Activated CD4-positive, alpha-beta memory T cell treated with anti-CD3 and anti-CD28 coated beads for 36 hours (primary cell): ENCODE measurements at regions not wholly inside any gene's neighbourhood (a gene's known extent, or its start where the extent isn't known, plus 50 kb on each side); places are given as distances from the start of the nearest gene placed in this dataset.

Experiments
- CTCF ChIA-PET: fragments of 350-600 bp; sonication (Branson Sonifier 250); formaldehyde crosslinking; loops from one replicate; lab custom pipeline; 2021; ENCODE audit warnings: antibody characterized with exemption, inconsistent platforms; lab: Charles Lee
- POLR2A ChIA-PET: fragments of 350-600 bp; sonication (Branson Sonifier 250); formaldehyde crosslinking; loops from one replicate; lab custom pipeline; 2021; ENCODE audit warnings: antibody characterized with exemption; lab: Charles Lee
- DNase-seq: peaks from one replicate; pipeline ENCODE4 v3.0.0-alpha.2; 2020
- H3K27ac Mint-ChIP-seq: one replicate; pipeline ENCODE4 v1.8.0; 2021; ENCODE audit warnings: mixed read lengths
- H3K27me3 Mint-ChIP-seq: one replicate; pipeline ENCODE4 v1.8.0; 2021; ENCODE audit warnings: mixed read lengths
- H3K36me3 Mint-ChIP-seq: one replicate; pipeline ENCODE4 v1.8.0; 2021; ENCODE audit warnings: mixed read lengths
- H3K4me1 Mint-ChIP-seq: one replicate; pipeline ENCODE4 v1.8.0; 2021; ENCODE audit warnings: low read depth, mixed read lengths
- H3K4me3 Mint-ChIP-seq: one replicate; pipeline ENCODE4 v1.8.0; 2021; ENCODE audit warnings: mild to moderate bottlenecking, mixed read lengths
- H3K9me3 Mint-ChIP-seq: one replicate; pipeline ENCODE4 v1.8.0; 2021; ENCODE audit warnings: mixed read lengths
- intact Hi-C: fragments of 100-400 bp; cut with micrococcal nuclease; formaldehyde crosslinking; loops from one replicate; pipeline ENCODE4 v1.15.1; 2023

GRCh38 chr6:98634569-98634968, 199.8 kb upstream of the POU3F2 start:
- H3K9me3 Mint-ChIP-seq, result no peaks in the 10 kb centered on the region
- no peak for DNase-seq
- no peaks in the 10 kb centered on the region for H3K36me3 Mint-ChIP-seq
- no peak overlapping the region for H3K27ac Mint-ChIP-seq
- no peaks in the 10 kb centered on the region for H3K27me3 Mint-ChIP-seq
- H3K4me1 Mint-ChIP-seq, result no peaks in the 10 kb centered on the region
- POLR2A ChIA-PET, result no interaction called here
- intact Hi-C loops, result no loop called here
- CTCF ChIA-PET, result no interaction called here
- no peak overlapping the region for H3K4me3 Mint-ChIP-seq

- ChIA-PET CTCF (no interaction called here), POLR2A (no interaction called here)
Measured at GRCh38 chr6:98635191-98635590, 199.2 kb upstream of the POU3F2 start.

GRCh38 chr6:98636941-98637340, 197.4 kb upstream of the POU3F2 start:
- CTCF ChIA-PET, result no interaction called here
- Mint-ChIP-seq H3K4me3 (no peak overlapping the region), H3K36me3 (no peaks in the 10 kb centered on the region), H3K27ac (no peak overlapping the region), H3K27me3 (no peaks in the 10 kb centered on the region), H3K4me1 (no peaks in the 10 kb centered on the region), H3K9me3 (no peaks in the 10 kb centered on the region)
- no peak for DNase-seq
- intact Hi-C loops, result no loop called here
- POLR2A ChIA-PET, result no interaction called here

More at GRCh38 chr6:98635191-98635590, 199.2 kb upstream of the POU3F2 start:
- Mint-ChIP-seq H3K9me3 (no peaks in the 10 kb centered on the region), H3K36me3 (no peaks in the 10 kb centered on the region), H3K27ac (no peak overlapping the region), H3K27me3 (no peaks in the 10 kb centered on the region), H3K4me1 (no peaks in the 10 kb centered on the region), H3K4me3 (no peak overlapping the region)
- no peak for DNase-seq
- intact Hi-C loops, result no loop called here

GRCh38 chr6:98639089-98639635, 195.2 kb upstream of the POU3F2 start:
- Mint-ChIP-seq H3K9me3 (no peaks in the 10 kb centered on the region), H3K4me1 (no peaks in the 10 kb centered on the region), H3K27me3 (no peaks in the 10 kb centered on the region), H3K36me3 (no peaks in the 10 kb centered on the region), H3K4me3 (no peak overlapping the region), H3K27ac (no peak overlapping the region)
- ChIA-PET CTCF (no interaction called here), POLR2A (no interaction called here)
- intact Hi-C loops, result no loop called here
- DNase-seq, result no peak

- no peaks in the 10 kb centered on the region for H3K36me3 Mint-ChIP-seq
- H3K27ac Mint-ChIP-seq, result no peak overlapping the region
- POLR2A ChIA-PET, result no interaction called here
- intact Hi-C loops, result no loop called here
- no peaks in the 10 kb centered on the region for H3K27me3 Mint-ChIP-seq
- H3K4me1 Mint-ChIP-seq, result no peaks in the 10 kb centered on the region
- no peaks in the 10 kb centered on the region for H3K9me3 Mint-ChIP-seq
- no peak overlapping the region for H3K4me3 Mint-ChIP-seq
- CTCF ChIA-PET, result no interaction called here
- DNase-seq, result no peak
Measured at GRCh38 chr6:98640366-98640765, 194.0 kb upstream of the POU3F2 start.

- intact Hi-C loops, result no loop called here
- Mint-ChIP-seq H3K27ac (no peak overlapping the region), H3K27me3 (no peaks in the 10 kb centered on the region), H3K4me1 (no peaks in the 10 kb centered on the region), H3K9me3 (no peaks in the 10 kb centered on the region), H3K4me3 (no peak overlapping the region), H3K36me3 (no peaks in the 10 kb centered on the region)
- POLR2A ChIA-PET, result no interaction called here
- CTCF ChIA-PET, result no interaction called here
- no peak for DNase-seq
Measured at GRCh38 chr6:98641949-98642719, 192.2 kb upstream of the POU3F2 start.

- H3K4me1 Mint-ChIP-seq, result no peaks in the 10 kb centered on the region
- intact Hi-C loops, result no loop called here
- no peaks in the 10 kb centered on the region for H3K9me3 Mint-ChIP-seq
- H3K4me3 Mint-ChIP-seq, result no peak overlapping the region
- no peaks in the 10 kb centered on the region for H3K27me3 Mint-ChIP-seq
- ChIA-PET POLR2A (no interaction called here), CTCF (no interaction called here)
- H3K27ac Mint-ChIP-seq, result no peak overlapping the region
- H3K36me3 Mint-ChIP-seq, result no peaks in the 10 kb centered on the region
- DNase-seq, result no peak
Measured at GRCh38 chr6:98644063-98644462, 190.3 kb upstream of the POU3F2 start.

- intact Hi-C loops, result no loop called here
Measured at GRCh38 chr6:98648211-98648914, 186.0 kb upstream of the POU3F2 start.

GRCh38 chr6:98650941-98651340, 183.4 kb upstream of the POU3F2 start:
- Mint-ChIP-seq H3K4me3 (no peak overlapping the region), H3K36me3 (no peaks in the 10 kb centered on the region), H3K9me3 (no peaks in the 10 kb centered on the region), H3K4me1 (no peaks in the 10 kb centered on the region), H3K27me3 (peaks cover 1% of the 10 kb centered on the region), H3K27ac (no peak overlapping the region)
- CTCF ChIA-PET, result no interaction called here
- POLR2A ChIA-PET, result no interaction called here
- no peak for DNase-seq
- intact Hi-C loops, result no loop called here

More at GRCh38 chr6:98648211-98648914, 186.0 kb upstream of the POU3F2 start:
- Mint-ChIP-seq H3K27ac (no peak overlapping the region), H3K9me3 (no peaks in the 10 kb centered on the region), H3K4me1 (no peaks in the 10 kb centered on the region), H3K27me3 (peaks cover 1% of the 10 kb centered on the region), H3K4me3 (no peak overlapping the region), H3K36me3 (no peaks in the 10 kb centered on the region)
- POLR2A ChIA-PET, result no interaction called here
- DNase-seq, result no peak
- CTCF ChIA-PET, result no interaction called here

- Mint-ChIP-seq H3K27me3 (peaks cover 1% of the 10 kb centered on the region), H3K4me1 (no peaks in the 10 kb centered on the region)
- intact Hi-C loops, result no loop called here
Measured at GRCh38 chr6:98653179-98653578, 181.2 kb upstream of the POU3F2 start.

GRCh38 chr6:98657764-98658163, 176.6 kb upstream of the POU3F2 start:
- Mint-ChIP-seq H3K27ac (no peak overlapping the region), H3K4me3 (no peak overlapping the region), H3K9me3 (no peaks in the 10 kb centered on the region), H3K4me1 (no peaks in the 10 kb centered on the region), H3K36me3 (no peaks in the 10 kb centered on the region), H3K27me3 (no peaks in the 10 kb centered on the region)
- ChIA-PET POLR2A (no interaction called here), CTCF (no interaction called here)
- peak; percentile 25 for DNase-seq
- intact Hi-C loops, result no loop called here

More at GRCh38 chr6:98653179-98653578, 181.2 kb upstream of the POU3F2 start:
- Mint-ChIP-seq H3K36me3 (no peaks in the 10 kb centered on the region), H3K27ac (no peak overlapping the region), H3K4me3 (no peak overlapping the region), H3K9me3 (no peaks in the 10 kb centered on the region)
- ChIA-PET POLR2A (no interaction called here), CTCF (no interaction called here)
- no peak for DNase-seq

GRCh38 chr6:98669371-98669770, 165.0 kb upstream of the POU3F2 start:
- intact Hi-C loops, result no loop called here
- Mint-ChIP-seq H3K36me3 (no peaks in the 10 kb centered on the region), H3K27me3 (no peaks in the 10 kb centered on the region), H3K4me3 (no peak overlapping the region), H3K9me3 (no peaks in the 10 kb centered on the region), H3K4me1 (no peaks in the 10 kb centered on the region), H3K27ac (no peak overlapping the region)
- DNase-seq, result no peak
- CTCF ChIA-PET, result no interaction called here
- POLR2A ChIA-PET, result no interaction called here
